ENCODE measurements at regions not wholly inside any gene's neighbourhood (a gene's known extent, or its start where the extent isn't known, plus 50 kb on each side); places are given as distances from the start of the nearest gene placed in this dataset.

DNA sequence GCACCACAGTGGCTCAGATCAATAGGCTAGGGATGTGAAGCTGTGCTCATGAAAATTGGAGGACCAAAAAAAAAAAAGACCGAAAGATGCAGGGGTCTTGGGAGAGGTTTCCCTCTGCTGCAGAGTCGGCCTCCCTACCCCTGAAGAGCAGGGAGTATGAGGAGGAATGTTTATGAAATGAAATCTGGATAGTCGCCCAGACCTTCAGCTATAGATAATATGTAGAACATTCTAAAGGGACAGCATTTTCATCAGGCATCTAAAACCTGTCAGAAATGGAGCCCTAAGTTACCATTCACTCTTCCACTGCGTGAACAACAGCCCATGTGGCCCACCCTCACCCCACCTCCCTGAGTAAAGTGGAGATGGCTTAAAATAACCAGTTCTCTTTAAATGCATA, 122.9 kb downstream of the TMEM174 start:
- no peak for DNase-seq
- no peak for FAIRE-seq
- 68 to 77% methylated on average over 4 of the region's 4 CpGs for WGBS, 2 donors
- ATAC-seq, result no peak
- H3K27ac ChIP-seq, result no peak overlapping the region
- no peak overlapping the region for H3K4me3 ChIP-seq
- peaks cover 0 to 4% (median 0%) of the 10 kb centered on the region in 3 donors for H3K4me1 ChIP-seq
- TF ChIP-seq, protein P1, sequence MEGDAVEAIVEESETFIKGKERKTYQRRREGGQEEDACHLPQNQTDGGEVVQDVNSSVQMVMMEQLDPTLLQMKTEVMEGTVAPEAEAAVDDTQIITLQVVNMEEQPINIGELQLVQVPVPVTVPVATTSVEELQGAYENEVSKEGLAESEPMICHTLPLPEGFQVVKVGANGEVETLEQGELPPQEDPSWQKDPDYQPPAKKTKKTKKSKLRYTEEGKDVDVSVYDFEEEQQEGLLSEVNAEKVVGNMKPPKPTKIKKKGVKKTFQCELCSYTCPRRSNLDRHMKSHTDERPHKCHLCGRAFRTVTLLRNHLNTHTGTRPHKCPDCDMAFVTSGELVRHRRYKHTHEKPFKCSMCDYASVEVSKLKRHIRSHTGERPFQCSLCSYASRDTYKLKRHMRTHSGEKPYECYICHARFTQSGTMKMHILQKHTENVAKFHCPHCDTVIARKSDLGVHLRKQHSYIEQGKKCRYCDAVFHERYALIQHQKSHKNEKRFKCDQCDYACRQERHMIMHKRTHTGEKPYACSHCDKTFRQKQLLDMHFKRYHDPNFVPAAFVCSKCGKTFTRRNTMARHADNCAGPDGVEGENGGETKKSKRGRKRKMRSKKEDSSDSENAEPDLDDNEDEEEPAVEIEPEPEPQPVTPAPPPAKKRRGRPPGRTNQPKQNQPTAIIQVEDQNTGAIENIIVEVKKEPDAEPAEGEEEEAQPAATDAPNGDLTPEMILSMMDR (IDR thresholded peaks at IDR 0.05), result no peak
- intact Hi-C loops (cut with DNase I), result loop anchor here in 1 of 3 donors (10.0 kb wide), 1 partner anchor 71 kb away; no protein-coding TSS in a partner anchor
- H3K27me3 ChIP-seq, result peaks cover 0 to 31% (median 17%) of the 10 kb centered on the region in 4 donors
- H3K9me3 ChIP-seq, result no peaks in the 10 kb centered on the region
- H3K36me3 ChIP-seq, result no peaks in the 10 kb centered on the region

DNA sequence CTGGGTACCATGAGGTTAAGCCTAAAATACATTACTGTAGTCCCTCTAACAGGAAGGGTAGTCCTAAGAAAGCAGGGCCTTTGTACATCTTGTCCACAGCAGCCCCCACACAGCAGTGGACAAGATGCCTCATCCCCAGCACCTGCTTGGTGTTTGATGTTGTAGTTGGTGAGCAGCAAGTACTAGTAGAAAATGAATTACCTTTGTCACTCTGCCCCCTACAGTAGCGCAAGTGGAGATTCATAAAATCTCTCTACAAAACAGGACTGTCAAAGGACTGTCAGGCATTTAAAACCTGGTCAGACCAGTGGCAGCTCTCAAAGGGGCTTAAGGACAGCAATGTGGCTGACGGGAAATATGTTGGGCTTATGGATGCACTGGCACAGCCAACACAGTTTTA, 122.5 kb downstream of the TMEM174 start:
- TF ChIP-seq, protein P1 (IDR thresholded peaks at IDR 0.05), result no peak
- H3K4me3 ChIP-seq, result no peak overlapping the region
- no peak overlapping the region for H3K27ac ChIP-seq
- DNase-seq (no peak), ATAC-seq (peak in 3 of 4 donors; percentile 30 to 44 (median 40)), FAIRE-seq (no peak)
- no peaks in the 10 kb centered on the region for H3K9me3 ChIP-seq
- H3K4me1 ChIP-seq, result peaks cover 0 to 4% (median 0%) of the 10 kb centered on the region in 3 donors
- H3K36me3 ChIP-seq, result no peaks in the 10 kb centered on the region
- peaks cover 0 to 27% (median 17%) of the 10 kb centered on the region in 4 donors for H3K27me3 ChIP-seq
- 76 to 85% methylated on average over 2 of the region's 2 CpGs for WGBS, 2 donors
- intact Hi-C loops (cut with DNase I), result loop anchor here in 1 of 3 donors (10.0 kb wide), 1 partner anchor 71 kb away; no protein-coding TSS in a partner anchor

DNA sequence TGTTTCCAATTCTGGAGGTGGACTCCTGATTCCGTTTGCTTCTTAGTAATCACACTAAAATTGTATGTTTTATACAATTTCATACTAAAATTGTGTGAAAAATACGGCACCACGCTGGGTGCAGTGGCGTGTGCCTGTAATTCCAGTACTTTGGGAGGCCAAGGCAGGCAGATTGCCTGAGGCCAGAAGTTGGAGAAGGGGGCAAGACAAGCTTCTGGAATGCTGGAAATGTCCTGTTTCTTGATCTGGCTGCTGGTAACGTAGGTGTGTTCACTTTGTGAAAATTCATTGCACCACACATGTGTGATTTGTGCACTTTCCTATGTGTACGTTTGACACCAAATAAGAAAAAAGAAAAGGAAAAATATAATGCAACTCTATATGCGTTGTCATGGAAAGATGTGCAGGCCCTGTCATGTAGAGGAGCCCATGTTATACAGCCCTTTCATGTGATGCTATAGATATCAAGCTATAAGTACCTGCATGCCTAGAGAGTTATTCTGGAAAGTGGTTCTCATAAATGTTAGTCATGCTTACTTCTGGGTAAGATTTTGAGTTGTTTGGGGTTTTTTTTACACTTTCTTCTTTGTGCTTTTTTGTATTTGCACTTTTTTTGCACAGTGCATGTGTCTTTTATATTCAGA, 119.9 kb downstream of the TMEM174 start:
- TF ChIP-seq, protein P1 (IDR thresholded peaks at IDR 0.05), result no peak
- Histone ChIP-seq H3K27me3 (peaks cover 0 to 4% (median 2%) of the 10 kb centered on the region in 4 donors), H3K9me3 (no peaks in the 10 kb centered on the region), H3K36me3 (no peaks in the 10 kb centered on the region), H3K4me3 (no peak overlapping the region), H3K4me1 (no peaks in the 10 kb centered on the region), H3K27ac (no peak overlapping the region)
- DNase-seq (no peak), ATAC-seq (no peak), FAIRE-seq (no peak)
- WGBS, 2 donors, result 69 to 73% methylated on average over 7 of the region's 7 CpGs
- intact Hi-C loops (cut with DNase I), result loop anchor here in 1 of 3 donors (10.0 kb wide), 1 partner anchor 68 kb away; no protein-coding TSS in a partner anchor

DNA sequence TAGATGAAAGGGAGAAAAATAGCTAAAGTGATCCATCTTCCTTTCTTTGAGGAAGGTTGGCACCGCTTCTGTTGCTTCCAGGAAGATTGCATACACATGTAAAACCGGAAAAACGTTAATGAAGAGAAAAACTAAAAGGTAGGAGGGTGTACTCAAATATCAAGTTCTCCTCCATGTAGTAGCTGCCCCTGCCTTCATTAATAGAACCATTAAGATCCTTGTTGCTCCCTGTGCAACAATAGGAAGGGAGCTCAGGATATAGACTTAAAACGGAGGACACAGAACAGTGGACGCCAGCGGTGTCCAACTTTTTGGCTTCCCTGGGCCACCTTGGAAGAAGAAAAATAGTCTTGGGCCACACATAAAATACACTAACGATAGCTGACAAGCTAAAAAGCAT, 118.9 kb downstream of the TMEM174 start:
- WGBS, 2 donors, result 83 to 88% methylated on average over 7 of the region's 7 CpGs
- intact Hi-C loops (cut with DNase I), result loop anchor here in 1 of 3 donors (10.0 kb wide), 1 partner anchor 67 kb away; no protein-coding TSS in a partner anchor
- DNase-seq, result no peak
- TF ChIP-seq, protein P1 (IDR thresholded peaks at IDR 0.05), result no peak
- no peaks in the 10 kb centered on the region for H3K9me3 ChIP-seq
- FAIRE-seq, result no peak
- no peak overlapping the region for H3K4me3 ChIP-seq
- H3K27ac ChIP-seq, result no peak overlapping the region
- H3K4me1 ChIP-seq, result no peaks in the 10 kb centered on the region
- no peaks in the 10 kb centered on the region for H3K36me3 ChIP-seq
- no peaks in the 10 kb centered on the region for H3K27me3 ChIP-seq
- no peak for ATAC-seq

DNA sequence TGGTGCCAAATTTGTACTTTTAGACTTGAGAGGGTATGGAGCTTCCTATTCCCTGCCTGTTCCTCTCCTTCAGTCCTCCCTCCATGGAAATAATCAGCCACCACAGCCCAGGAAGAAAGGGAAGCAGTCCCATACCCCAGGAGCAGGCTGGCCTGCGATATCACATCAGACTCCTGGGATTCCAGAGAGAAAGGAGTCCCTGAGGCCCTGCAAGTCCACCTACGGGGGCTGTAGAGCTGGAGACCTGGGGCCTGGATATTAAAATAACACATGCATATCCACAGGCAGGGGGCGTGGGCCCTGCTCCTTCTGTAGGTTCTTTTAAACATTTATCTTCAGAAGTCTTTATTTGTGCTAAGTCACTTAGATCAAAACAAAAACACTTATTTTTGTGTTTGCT, 117.2 kb downstream of the TMEM174 start:
- H3K27me3 ChIP-seq, result no peaks in the 10 kb centered on the region
- no peaks in the 10 kb centered on the region for H3K9me3 ChIP-seq
- WGBS, 2 donors, result 81 to 87% methylated on average over 3 of the region's 3 CpGs
- H3K36me3 ChIP-seq, result no peaks in the 10 kb centered on the region
- DNase-seq (no peak), FAIRE-seq (no peak), ATAC-seq (no peak)
- no peak overlapping the region for H3K4me3 ChIP-seq
- no peaks in the 10 kb centered on the region for H3K4me1 ChIP-seq
- TF ChIP-seq, protein P1 (IDR thresholded peaks at IDR 0.05), result no peak
- no peak overlapping the region for H3K27ac ChIP-seq
- intact Hi-C loops (cut with DNase I), result loop anchor here in 1 of 3 donors (10.0 kb wide), 1 partner anchor 65 kb away; no protein-coding TSS in a partner anchor

All from pancreas (tissue), 10 donors.